T-helper 2 cell treated with Interferon-gamma antibody and Interleukin-4, amounts not matched to agents 100 ng/mL and 5 ng/mL, for 36 hours (primary cell): ENCODE measurements at regions not wholly inside any gene's neighbourhood (a gene's known extent, or its start where the extent isn't known, plus 50 kb on each side); places are given as distances from the start of the nearest gene placed in this dataset.
"Not testable (repeated sequence)": the region's sequence is repeated elsewhere in the genome, so short reads cannot be mapped to it uniquely, and the experiment has no call there.

Experiments used
- intact Hi-C: fragments of 100-400 bp; cut with micrococcal nuclease; formaldehyde crosslinking; loops from one replicate; pipeline ENCODE4 v1.15.1; 2023

- intact Hi-C loops: no loop called here
These were observed 848.0 kb downstream of the LTN1 start for GRCh38 chr21:28144653-28145052.

GRCh38 chr21:28144089-28144488 lies 848.6 kb downstream of the LTN1 start:
- intact Hi-C loops: no loop called here

DNA sequence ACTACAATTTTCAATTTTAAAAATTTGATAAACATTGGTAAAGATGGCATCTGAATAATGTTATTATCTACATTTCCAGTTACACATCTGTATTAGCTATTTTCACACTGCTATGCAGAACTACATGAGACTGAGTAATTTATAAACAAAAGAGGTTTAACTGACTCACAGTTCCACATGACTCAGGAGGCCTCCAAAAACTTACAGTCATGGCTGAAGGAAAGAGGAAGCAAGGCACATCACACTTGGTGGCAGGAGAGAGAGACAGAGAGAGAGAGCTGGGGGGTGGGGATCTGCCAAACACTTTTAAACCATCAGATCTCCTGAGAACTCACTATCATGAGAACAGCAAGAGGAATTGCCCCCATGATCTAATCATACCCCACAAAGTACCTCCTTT lies 850.0 kb downstream of the LTN1 start:
- intact Hi-C loops: no loop called here

DNA sequence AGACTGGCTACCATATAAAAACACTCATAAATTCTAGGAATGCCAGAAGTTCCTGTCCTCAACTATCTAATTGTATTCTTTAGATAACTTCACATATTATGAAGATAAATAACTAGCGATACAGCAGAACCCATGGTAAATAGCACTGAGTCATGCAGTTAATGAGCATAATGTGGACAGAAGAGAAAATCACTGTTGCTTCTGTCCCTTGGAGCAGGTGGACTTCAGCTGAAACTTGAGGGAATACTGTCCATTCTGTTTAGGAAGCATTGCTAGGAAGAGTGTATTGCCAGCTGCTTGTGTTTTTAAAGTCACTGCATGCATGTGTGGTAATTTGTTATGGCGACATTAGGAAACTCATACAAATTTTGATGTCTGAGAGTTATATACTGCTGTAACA lies 854.4 kb downstream of the LTN1 start:
- intact Hi-C loops: no loop called here

- intact Hi-C loops: no loop called here
These were observed 855.9 kb downstream of the LTN1 start for GRCh38 chr21:28136656-28137255.

- intact Hi-C loops: no loop called here
These were observed 857.0 kb downstream of the LTN1 start for GRCh38 chr21:28135646-28136045.

- intact Hi-C loops: no loop called here
These were observed 859.6 kb downstream of the LTN1 start for GRCh38 chr21:28133116-28133515.

- intact Hi-C loops: no loop called here
These were observed 860.0 kb downstream of the LTN1 start for GRCh38 chr21:28132713-28133112.

GRCh38 chr21:28127175-28127785 lies 865.4 kb downstream of the LTN1 start:
- intact Hi-C loops: no loop called here

DNA sequence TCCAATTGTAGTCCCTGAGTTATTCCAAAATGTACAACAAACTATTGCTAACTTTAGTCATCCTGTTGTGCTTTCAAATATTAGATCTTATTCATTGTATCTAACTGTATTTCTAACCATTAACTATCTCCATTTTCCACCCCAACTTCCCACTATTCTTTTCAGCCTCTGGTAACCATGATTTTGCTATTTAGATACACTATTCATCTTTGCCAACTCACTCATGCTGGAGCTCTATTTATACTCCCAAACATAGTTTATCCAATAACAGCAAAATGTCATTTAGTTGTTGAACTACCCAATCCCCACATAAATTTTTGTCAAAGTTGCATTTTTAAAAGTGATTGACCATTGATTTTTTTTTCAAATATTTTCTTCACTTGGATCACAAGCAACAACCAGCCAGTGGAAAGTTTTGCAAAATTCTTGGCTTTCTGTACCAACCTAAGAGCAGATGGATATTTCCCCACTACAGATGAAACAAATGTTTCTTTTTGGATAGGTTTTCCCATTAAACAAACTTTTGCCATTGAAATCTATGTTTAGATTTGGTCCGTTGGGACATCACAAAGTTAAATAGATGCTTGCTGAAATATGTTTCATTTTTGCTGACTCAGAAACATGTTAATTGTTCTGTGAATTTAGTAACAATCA lies 866.0 kb downstream of the LTN1 start:
- intact Hi-C loops: no loop called here

GRCh38 chr21:28124541-28124940 lies 868.1 kb downstream of the LTN1 start:
- intact Hi-C loops: no loop called here

- intact Hi-C loops: no loop called here
These were observed 874.1 kb downstream of the LTN1 start for GRCh38 chr21:28118570-28118969.

GRCh38 chr21:28114986-28115385 lies 877.7 kb downstream of the LTN1 start:
- intact Hi-C loops: not testable (repeated sequence)

GRCh38 chr21:28113718-28114117 lies 879.0 kb downstream of the LTN1 start:
- intact Hi-C loops: no loop called here

GRCh38 chr21:28112511-28112910 lies 880.2 kb downstream of the LTN1 start:
- intact Hi-C loops: no loop called here

DNA sequence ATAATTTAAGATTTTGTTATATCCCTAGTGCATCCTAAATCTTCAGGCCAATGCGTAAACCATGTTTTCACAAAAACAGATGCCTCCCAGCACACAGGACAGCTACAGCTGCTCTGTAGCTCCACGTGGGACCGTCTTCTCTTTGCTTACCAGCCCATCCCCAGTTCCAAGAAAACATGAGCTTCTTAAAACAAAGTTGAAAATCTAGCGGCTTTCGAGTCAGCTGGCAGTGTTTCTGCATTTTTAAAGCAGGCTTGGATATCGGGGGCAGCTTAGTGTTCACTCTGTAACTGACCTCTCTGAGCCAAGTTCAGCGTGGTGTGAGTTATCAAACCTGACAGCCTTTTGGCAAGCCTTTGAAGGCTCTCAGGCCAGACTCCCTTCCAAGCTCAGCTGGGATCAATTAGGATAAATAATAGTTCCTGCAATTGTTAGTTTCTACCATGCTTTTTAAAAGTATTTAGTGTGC lies 881.5 kb downstream of the LTN1 start:
- intact Hi-C loops: no loop called here

DNA sequence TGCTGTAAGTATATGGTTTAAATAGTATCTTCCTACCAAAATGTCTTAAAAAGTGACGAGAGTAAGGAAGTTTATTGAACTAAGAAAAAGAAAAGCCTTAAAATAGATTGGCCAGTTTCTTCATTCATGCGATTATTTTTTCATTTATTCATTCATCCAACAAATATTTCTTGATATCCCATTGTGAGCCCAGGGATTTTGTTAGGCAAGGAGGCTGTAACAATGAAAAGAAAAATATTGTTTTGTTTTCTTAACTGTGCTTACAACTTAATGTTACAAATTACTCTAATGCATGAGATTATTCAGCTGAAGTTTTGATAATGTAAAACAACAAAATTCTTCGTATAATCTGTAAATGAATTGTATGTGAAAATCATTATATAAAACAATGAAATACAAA lies 882.0 kb downstream of the LTN1 start:
- intact Hi-C loops: no loop called here

- intact Hi-C loops: no loop called here
These were observed 882.6 kb downstream of the LTN1 start for GRCh38 chr21:28110074-28110473.

GRCh38 chr21:28106370-28106890 lies 886.2 kb downstream of the LTN1 start:
- intact Hi-C loops: no loop called here

DNA sequence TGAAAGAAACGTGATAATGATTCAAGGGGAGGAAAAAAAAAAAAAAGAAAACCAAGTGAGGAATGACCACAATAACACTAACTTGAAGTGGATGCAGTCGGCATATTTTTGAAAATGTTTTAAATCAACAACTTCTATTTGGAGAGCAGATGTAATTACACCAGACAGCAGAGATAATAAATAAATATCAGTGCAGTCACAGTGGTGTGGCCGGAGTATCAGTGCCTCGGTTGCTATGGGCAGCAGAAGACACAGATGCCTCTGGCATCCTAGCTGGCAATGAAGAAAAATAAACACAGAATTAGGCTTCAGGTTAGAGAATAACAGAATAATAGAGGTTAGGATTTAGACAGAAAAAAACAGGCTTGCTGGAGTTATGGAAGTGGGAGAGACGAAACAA lies 888.3 kb downstream of the LTN1 start:
- intact Hi-C loops: no loop called here

- intact Hi-C loops: no loop called here
These were observed 892.3 kb downstream of the LTN1 start for GRCh38 chr21:28100366-28100765.

DNA sequence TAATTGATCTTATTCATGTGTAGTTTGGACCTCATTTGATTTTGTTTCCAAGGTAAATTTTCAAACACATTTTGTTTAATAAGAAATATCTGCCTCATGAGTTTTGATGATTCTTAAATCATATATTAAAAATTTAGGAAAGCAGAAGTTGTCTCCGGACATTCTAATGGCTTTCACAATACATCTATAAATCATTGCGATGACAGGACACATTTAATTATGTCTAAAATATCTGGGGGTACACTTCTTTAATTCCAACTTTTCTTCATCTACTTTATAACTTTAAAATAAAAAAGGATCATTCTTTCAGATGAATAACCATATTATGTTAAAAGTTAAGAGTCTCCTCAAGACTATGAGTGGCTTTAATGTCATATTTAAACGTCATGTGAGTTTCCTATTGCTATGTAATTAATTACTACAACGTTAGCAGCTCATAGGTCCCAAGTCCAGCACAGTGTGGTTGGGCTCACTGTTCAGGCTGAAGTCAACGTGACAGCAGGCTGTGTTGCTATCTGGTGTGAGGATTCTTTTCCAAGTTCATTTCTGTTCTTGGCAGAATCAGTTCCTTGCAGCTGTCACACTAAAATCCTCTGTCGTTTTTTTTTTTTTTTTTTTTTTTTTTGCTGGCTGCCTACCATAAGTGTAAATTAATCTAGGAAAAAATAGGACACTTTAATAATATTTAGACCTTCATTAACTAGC lies 893.5 kb downstream of the LTN1 start:
- intact Hi-C loops: no loop called here
